ENCODE measurements at regions not wholly inside any gene's neighbourhood (a gene's known extent, or its start where the extent isn't known, plus 50 kb on each side); places are given as distances from the start of the nearest gene placed in this dataset.

- no peak overlapping the region for H3K4me3 ChIP-seq (replicated peaks in 1 of 2; ENCODE audit: low read depth in 2 of 2, low read length in 2 of 2)
- TF ChIP-seq, protein P1, sequence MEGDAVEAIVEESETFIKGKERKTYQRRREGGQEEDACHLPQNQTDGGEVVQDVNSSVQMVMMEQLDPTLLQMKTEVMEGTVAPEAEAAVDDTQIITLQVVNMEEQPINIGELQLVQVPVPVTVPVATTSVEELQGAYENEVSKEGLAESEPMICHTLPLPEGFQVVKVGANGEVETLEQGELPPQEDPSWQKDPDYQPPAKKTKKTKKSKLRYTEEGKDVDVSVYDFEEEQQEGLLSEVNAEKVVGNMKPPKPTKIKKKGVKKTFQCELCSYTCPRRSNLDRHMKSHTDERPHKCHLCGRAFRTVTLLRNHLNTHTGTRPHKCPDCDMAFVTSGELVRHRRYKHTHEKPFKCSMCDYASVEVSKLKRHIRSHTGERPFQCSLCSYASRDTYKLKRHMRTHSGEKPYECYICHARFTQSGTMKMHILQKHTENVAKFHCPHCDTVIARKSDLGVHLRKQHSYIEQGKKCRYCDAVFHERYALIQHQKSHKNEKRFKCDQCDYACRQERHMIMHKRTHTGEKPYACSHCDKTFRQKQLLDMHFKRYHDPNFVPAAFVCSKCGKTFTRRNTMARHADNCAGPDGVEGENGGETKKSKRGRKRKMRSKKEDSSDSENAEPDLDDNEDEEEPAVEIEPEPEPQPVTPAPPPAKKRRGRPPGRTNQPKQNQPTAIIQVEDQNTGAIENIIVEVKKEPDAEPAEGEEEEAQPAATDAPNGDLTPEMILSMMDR (IDR thresholded peaks at IDR 0.05; ENCODE audit: low read depth, low read length) = no peak
Measured at GRCh38 chr11:109109571-109110315, 312.2 kb upstream of the C11orf87 start.

GRCh38 chr11:109112261-109112660 is 309.7 kb upstream of the C11orf87 start:
- no peak for DNase-seq (ENCODE audit: low read depth in 2 of 2)
- TF ChIP-seq, protein P1 (IDR thresholded peaks at IDR 0.05; ENCODE audit: low read depth, low read length) = no peak
- no peak overlapping the region for H3K4me3 ChIP-seq (replicated peaks in 1 of 2; ENCODE audit: low read depth in 2 of 2, low read length in 2 of 2)

More at GRCh38 chr11:109109571-109110315, 312.2 kb upstream of the C11orf87 start:
- no peak for DNase-seq (ENCODE audit: low read depth in 2 of 2)

DNA sequence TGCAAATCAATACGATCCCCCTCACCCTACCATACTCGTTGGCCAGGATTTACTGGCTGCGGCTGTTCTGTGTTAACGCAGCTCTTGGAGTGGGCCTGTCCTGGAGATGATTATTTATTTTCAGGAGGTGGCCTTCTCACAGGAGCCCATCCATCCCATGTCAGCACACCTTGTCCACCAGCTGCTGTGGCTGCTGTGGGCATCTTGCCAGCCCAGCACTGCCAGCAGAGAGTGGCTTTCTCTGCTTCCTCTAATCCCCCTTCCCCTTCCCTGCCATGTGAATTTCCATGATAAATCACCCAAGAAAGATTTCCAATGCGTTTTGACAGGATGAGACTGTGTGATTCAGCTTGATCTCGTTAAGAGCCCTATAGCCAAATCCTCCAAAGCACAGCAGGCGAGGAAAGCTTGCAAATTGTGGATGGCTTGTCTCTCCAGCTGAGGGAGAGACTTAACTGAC is 309.1 kb upstream of the C11orf87 start:
- H3K4me3 ChIP-seq (replicated peaks in 1 of 2; ENCODE audit: low read depth in 2 of 2, low read length in 2 of 2) = no peak overlapping the region
- DNase-seq (ENCODE audit: low read depth in 2 of 2) = no peak
- TF ChIP-seq, protein P1 (IDR thresholded peaks at IDR 0.05; ENCODE audit: low read depth, low read length) = no peak

DNA sequence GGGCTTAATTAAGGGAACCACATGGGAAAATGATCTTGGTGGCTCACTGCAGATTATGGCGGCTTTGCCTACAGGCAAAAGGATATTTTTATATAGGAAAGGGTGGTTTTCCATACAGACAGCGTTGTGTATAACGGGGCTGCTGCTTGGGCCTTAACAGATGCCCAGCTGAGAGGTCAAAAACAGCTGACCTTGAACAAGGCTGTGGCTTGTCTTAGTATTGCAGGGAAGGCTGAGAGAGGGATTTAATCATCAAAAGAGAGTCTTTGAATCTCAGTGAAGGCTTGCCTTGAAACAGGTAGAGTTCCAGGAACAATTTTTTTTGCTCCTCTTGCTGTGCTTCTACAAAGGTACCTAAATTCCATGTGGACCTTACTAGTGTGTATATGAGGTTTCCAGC is 301.6 kb upstream of the C11orf87 start:
- no peak for DNase-seq (ENCODE audit: low read depth in 2 of 2)
- TF ChIP-seq, protein P1 (IDR thresholded peaks at IDR 0.05; ENCODE audit: low read depth, low read length) = no peak
- H3K4me3 ChIP-seq (replicated peaks in 1 of 2; ENCODE audit: low read depth in 2 of 2, low read length in 2 of 2) = no peak overlapping the region

- TF ChIP-seq, protein P1 (IDR thresholded peaks at IDR 0.05; ENCODE audit: low read depth, low read length) = no peak
- DNase-seq (ENCODE audit: low read depth in 2 of 2) = no peak
- no peak overlapping the region for H3K4me3 ChIP-seq (replicated peaks in 1 of 2; ENCODE audit: low read depth in 2 of 2, low read length in 2 of 2)
Measured at GRCh38 chr11:109121173-109121932, 300.6 kb upstream of the C11orf87 start.

DNA sequence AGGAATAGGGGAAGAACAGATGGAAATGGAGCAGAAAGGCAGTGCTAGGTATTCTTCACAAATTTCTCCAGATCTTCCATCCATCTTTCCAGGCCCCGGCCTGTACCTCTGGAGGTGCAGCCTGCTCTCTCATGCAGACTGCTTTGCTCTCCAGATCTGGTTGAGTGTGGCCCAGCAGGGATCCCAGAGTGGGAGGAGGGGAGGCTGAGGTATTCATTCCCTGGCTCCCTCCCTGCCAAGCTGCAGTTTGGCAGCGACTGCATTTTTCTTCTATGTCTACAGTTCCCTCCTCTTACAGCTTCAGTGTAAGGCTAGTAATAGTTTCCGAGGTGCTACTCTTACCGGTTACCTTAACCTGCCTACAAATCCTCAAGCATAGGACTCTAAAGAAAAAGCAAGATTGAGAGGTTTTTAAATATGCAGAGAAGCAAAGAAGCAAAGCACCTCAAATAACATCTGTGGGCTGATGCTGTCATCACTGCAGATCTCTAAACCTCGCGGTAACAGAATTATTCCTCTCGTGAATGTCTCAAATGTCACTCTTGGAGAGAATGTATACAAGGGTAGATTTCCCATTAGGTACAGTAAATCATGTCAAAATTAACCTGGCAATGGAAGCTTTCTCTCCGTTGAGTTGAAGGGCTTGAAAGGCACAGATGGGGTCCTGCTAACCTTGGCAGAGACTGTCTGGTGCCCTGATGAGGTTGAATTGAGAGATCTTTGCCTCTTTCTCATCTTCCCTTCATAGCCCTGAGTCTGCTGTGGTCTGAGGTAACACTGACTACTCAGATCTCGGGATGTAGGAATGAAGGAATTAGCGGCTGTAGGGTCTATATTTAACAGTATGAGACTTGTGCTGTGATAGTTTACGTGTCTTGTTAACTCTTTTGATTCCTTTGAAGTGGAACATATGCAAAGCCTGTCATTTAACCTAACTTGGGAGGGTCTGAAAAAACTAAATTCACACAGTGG is 297.9 kb upstream of the C11orf87 start:
- DNase-seq (ENCODE audit: low read depth in 2 of 2) = peak; percentile 10 to 58

More for the DNA sequence above, 297.9 kb upstream of the C11orf87 start:
- TF ChIP-seq, protein P1 (IDR thresholded peaks at IDR 0.05; ENCODE audit: low read depth, low read length) = no peak
- no peak overlapping the region for H3K4me3 ChIP-seq (replicated peaks in 1 of 2; ENCODE audit: low read depth in 2 of 2, low read length in 2 of 2)

All from cardiac fibroblast (primary cell).